ENCODE measurements at regions not wholly inside any gene's neighbourhood (a gene's known extent, or its start where the extent isn't known, plus 50 kb on each side); places are given as distances from the start of the nearest gene placed in this dataset.
"Not testable (repeated sequence)": the region's sequence is repeated elsewhere in the genome, so short reads cannot be mapped to it uniquely, and the experiment has no call there.

GRCh38 chrX:90337161-90337560 is 415.5 kb downstream of the TGIF2LX start:
- not testable (repeated sequence) for DNase-seq (ENCODE audit: insufficient read length, low spot score); FAIRE-seq

DNA sequence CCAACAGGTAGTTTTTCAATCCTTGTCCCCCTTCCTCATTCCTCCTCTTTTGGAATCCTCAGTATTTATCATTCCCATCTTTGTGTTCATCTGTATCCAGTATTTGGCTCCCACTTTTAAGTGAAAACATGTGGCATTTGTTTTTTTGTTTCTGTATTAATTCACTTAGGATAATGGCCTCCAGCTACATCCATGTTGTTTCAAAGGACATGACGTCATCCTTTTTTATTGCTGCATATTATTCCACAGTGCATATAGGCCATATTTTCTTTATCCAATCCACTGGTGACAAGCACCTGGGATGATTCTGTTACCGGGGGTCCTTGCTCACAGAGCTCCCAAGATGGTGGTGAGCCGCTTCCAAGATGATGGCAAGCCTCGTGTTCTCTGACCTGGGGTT is 447.9 kb downstream of the TGIF2LX start:
- FAIRE-seq, result not testable (repeated sequence)

DNA sequence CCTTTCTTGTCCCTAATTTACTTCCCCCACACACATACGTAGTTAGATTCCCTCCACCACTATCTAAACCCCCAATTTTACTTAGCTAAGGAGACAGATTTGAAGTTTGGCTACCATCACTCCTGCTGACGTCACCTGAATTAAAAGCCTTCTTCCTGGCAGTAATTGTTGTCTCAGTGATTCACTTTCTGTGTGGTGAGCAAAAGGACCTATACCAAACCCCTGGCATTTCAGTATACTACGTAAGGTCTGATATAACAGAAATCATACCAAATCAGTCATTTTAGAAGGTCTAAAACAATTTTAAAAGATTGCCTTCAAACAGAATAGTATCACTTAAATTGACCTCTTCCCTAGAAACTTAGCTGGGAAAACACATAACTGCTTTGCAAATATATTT is 476.3 kb downstream of the TGIF2LX start:
- DNase-seq (ENCODE audit: insufficient read length, low spot score); FAIRE-seq: not testable (repeated sequence)

More for the DNA sequence above, 447.9 kb downstream of the TGIF2LX start:
- DNase-seq (ENCODE audit: insufficient read length, low spot score), result not testable (repeated sequence)

DNA sequence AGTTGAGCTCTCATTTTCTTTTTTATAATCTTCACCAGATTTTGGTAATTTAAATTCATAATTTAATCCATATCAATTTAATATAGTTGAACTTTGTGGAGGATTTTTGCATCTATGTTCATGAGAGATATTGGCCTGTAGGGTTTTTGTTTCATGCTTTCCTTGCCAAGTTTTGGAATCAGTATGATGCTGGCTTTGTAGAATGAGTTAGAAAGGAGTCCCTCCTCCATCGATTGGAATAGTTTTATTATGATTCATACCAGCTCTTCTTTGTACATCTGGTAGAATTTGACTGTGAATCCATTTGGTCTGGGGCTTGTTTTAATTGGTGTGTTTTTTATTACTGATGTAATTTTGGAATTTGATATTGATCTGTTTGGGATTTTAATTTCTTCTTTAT is 480.5 kb downstream of the TGIF2LX start:
- not testable (repeated sequence) for FAIRE-seq; DNase-seq (ENCODE audit: insufficient read length, low spot score)

GRCh38 chrX:90403859-90404258 is 482.2 kb downstream of the TGIF2LX start:
- peak; percentile 13 for FAIRE-seq
- not testable (repeated sequence) for DNase-seq (ENCODE audit: insufficient read length, low spot score)

DNA sequence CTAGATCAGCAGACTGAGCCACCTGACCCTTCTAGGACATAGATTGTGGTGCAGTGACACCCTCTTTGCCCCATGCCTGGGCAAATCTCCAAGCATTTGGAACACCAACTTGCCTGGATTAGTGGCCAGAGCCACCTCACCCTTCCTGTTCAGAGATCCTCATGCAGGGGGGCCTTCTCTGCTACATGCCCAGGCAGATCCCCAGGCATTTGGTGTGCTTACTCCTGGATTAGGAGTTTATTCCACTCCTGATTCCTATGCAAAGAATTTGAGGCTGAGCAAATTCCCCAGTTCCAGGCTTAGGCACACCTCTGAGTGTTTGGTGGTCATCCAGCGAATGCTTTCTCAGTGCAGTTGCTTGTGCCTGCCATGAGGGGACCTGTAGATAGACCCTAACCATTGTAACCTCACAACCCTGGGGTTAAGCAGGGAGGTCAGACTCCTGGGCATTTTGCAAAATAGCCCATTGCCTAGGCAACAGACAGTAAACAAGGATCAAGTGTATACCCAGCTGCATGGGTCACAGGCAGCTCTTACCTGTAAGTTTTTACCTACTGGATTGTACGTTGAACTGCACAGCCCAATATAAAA is 483.2 kb downstream of the TGIF2LX start:
- DNase-seq (ENCODE audit: insufficient read length, low spot score), result not testable (repeated sequence)
- FAIRE-seq, result peak; percentile 28

DNA sequence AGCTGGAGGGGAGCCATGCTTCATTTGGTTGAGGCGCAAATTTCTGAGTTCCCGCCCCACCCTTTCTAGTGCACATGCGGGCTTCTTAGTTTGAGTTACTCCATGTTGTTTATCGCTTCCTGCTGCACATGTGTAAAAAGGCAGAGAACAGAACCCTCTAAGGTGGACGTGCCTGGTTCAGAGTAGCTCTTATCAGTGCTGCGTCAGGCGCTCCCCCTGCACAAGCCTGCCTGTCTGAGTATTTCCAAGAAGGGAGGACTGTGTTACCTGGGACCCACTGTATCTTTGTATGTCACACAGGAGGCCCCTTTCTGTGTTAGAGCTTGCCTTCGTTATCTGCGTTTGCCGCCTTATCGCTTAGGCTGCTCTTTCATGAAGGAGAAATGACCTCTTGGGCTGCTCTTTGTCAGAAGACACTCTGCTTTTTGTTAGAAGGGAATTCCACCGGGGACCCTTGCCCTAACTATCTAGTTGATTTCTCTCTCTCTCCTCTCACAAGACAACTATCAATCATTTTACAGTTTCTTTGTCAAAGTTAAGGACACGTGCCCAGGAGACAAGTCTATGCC is 532.1 kb downstream of the TGIF2LX start:
- DNase-seq (ENCODE audit: insufficient read length, low spot score); FAIRE-seq: not testable (repeated sequence)

- peak; percentile 31 for FAIRE-seq
- DNase-seq (ENCODE audit: insufficient read length, low spot score), result not testable (repeated sequence)
Measured at GRCh38 chrX:90458071-90458899, 536.6 kb downstream of the TGIF2LX start.

GRCh38 chrX:90474445-90474844 is 552.7 kb downstream of the TGIF2LX start:
- not testable (repeated sequence) for DNase-seq (ENCODE audit: insufficient read length, low spot score); FAIRE-seq

GRCh38 chrX:90485406-90485805 is 563.7 kb downstream of the TGIF2LX start:
- FAIRE-seq; DNase-seq (ENCODE audit: insufficient read length, low spot score): not testable (repeated sequence)

GRCh38 chrX:90521284-90521683 is 599.6 kb downstream of the TGIF2LX start:
- not testable (repeated sequence) for DNase-seq (ENCODE audit: insufficient read length, low spot score); FAIRE-seq

DNA sequence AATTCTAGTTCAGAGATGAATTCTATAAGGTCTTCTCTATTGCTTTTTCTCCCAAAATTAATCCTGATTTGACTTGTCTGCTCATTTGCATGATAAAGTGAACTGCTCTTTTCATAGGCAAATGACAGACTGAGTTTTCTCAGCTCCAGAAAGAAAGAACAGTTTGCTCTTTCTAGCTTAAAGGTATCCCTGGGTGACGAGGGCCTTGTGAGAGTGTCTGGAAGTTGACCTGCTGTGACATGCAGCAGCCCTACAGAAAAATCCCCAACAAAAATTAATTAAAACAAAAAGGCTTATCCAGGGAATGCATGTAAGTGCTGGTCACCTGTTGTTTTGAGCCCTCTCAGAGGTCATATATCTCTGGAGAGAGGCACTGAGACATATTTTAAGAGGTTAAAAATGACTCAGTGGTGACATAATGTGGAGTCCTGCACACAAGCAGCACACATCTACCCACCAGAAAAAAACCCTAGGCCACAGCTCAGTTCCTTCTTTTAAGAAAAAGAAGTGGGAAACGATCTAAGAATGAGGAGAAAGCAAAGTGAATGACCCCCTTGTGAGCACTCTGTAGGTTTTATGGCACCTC is 602.8 kb downstream of the TGIF2LX start:
- DNase-seq (ENCODE audit: insufficient read length, low spot score); FAIRE-seq: not testable (repeated sequence)

Data from GM12891 (cell line).